PC-9 (cell line): ENCODE measurements at regions not wholly inside any gene's neighbourhood (a gene's known extent, or its start where the extent isn't known, plus 50 kb on each side); places are given as distances from the start of the nearest gene placed in this dataset.

Experiments used
- BruUV-seq: library from RNA; stranded (reverse); fragments of 400-500 nt; replicated peaks from 2 replicates; lab custom pipeline; 2021; lab: Mats Ljungman, UMichigan
- CTCF ChIA-PET: fragments of 300-600 bp; sonication (Branson Sonifier 250); formaldehyde crosslinking; loops from one replicate; lab custom pipeline; 2022; ENCODE audit warnings: antibody characterized with exemption; lab: Charles Lee
- POLR2A ChIA-PET: fragments of 300-600 bp; sonication (Branson Sonifier 250); formaldehyde crosslinking; loops from one replicate; lab custom pipeline; 2022; ENCODE audit warnings: antibody characterized with exemption; ENCODE audit not compliant: unreplicated experiment; lab: Charles Lee
- DNase-seq, 2 experiments: peaks; one replicate each; pipeline versions ENCODE4 v3.0.0 to v3.0.0-alpha.2; 2015 to 2022; ENCODE audit warnings: mixed read lengths in 1 of 2
- H2AFZ ChIP-seq: fragments of 200-600 bp; sonication (generic); 2 replicates; pipeline ENCODE4 v1.8.1; 2017; ENCODE audit warnings: antibody characterized with exemption
- H3F3A ChIP-seq: fragments of 200-600 bp; sonication (generic); 2 replicates; pipeline ENCODE4 v1.8.1; 2017; ENCODE audit warnings: antibody characterized with exemption, mild to moderate bottlenecking, low read depth; ENCODE audit not compliant: insufficient read depth
- H3K27ac ChIP-seq: fragments of 200-600 bp; sonication (generic); 2 replicates; pipeline ENCODE4 v1.6.1; 2016; ENCODE audit warnings: mixed run types
- H3K27me3 ChIP-seq: fragments of 200-600 bp; sonication (generic); 2 replicates; pipeline ENCODE4 v1.6.1; 2016; ENCODE audit warnings: low read depth, mixed run types; ENCODE audit not compliant: insufficient read depth
- H3K36me3 ChIP-seq: fragments of 200-600 bp; sonication (generic); 2 replicates; pipeline ENCODE4 v1.6.1; 2016; ENCODE audit warnings: low read depth, mixed run types
- H3K4me1 ChIP-seq: fragments of 200-600 bp; sonication (generic); replicated peaks from 2 replicates; pipeline ENCODE4 v1.6.1; 2016; ENCODE audit warnings: mixed run types; ENCODE audit not compliant: insufficient read depth
- H3K4me2 ChIP-seq: fragments of 200-600 bp; sonication (generic); 2 replicates; pipeline ENCODE4 v1.6.1; 2017; ENCODE audit warnings: mixed run types
- H3K4me3 ChIP-seq: fragments of 200-600 bp; sonication (generic); 2 replicates; pipeline ENCODE4 v1.6.1; 2016; ENCODE audit warnings: mixed run types
- H3K79me2 ChIP-seq: fragments of 200-600 bp; sonication (generic); 2 replicates; pipeline ENCODE4 v1.6.1; 2017; ENCODE audit warnings: low read depth, mixed run types
- H3K9me2 ChIP-seq: fragments of 200-600 bp; sonication (generic); 2 replicates; pipeline ENCODE4 v1.8.1; 2017; ENCODE audit warnings: mild to moderate bottlenecking; ENCODE audit not compliant: insufficient read depth
- H3K9me3 ChIP-seq: fragments of 200-600 bp; sonication (generic); 2 replicates; pipeline ENCODE4 v1.8.1; 2016; ENCODE audit warnings: low read depth; ENCODE audit not compliant: insufficient read depth
- H4K20me1 ChIP-seq: fragments of 200-600 bp; sonication (generic); 2 replicates; pipeline ENCODE4 v1.8.1; 2017; ENCODE audit not compliant: insufficient read depth
- EZH2 ChIP-seq: fragments of 200-600 bp; sonication (generic); IDR thresholded peaks from 2 replicates; pipeline ENCODE4 v1.8.0; 2017; ENCODE audit warnings: antibody characterized with exemption, low read depth
- intact Hi-C: fragments of 100-400 bp; cut with micrococcal nuclease; formaldehyde crosslinking; loops from one replicate; pipeline ENCODE4 v1.10.0; 2022; ENCODE audit not compliant: unreplicated experiment
- TF ChIP-seq, protein P1 (sequence below): fragments of 200-600 bp; sonication (generic); conservative IDR thresholded peaks from 2 replicates; pipeline ENCODE4 v1.6.1; 2017; ENCODE audit warnings: mixed run types, antibody characterized with exemption, mild to moderate bottlenecking, moderate library complexity

DNA sequence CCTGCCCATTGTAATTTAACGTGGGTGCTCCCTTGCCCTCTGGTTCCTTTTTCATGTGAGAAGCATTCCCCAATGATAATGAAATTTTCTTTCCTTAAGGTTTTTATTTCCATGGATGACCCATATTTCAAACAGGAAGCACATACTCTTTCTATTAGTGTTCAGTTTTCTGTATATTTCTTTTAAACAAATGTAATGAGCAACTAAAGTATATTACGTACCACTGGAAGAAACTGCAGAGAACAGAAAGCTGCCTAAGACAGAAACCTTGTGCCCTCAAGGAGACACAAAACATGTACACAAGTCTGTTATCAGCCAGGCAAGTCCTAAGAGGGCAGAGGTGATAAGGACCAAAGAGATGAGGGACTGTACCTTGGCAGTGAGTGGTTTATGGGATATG lies 414.9 kb downstream of the ETNK1 start:
- intact Hi-C loops: no loop called here
- no peak for DNase-seq
- Histone ChIP-seq H3F3A (no peaks in the 10 kb centered on the region), H3K9me2 (no peaks in the 10 kb centered on the region), H3K9me3 (no peaks in the 10 kb centered on the region), H3K27ac (no peak overlapping the region), H3K4me1 (no peaks in the 10 kb centered on the region), H3K4me3 (no peak overlapping the region), H2AFZ (no peak overlapping the region), H3K4me2 (no peak overlapping the region), H3K79me2 (no peaks in the 10 kb centered on the region), H3K36me3 (no peaks in the 10 kb centered on the region), H4K20me1 (no peaks in the 10 kb centered on the region), H3K27me3 (no peaks in the 10 kb centered on the region)
- ChIA-PET CTCF (no interaction called here), POLR2A (no interaction called here)
- TF ChIP-seq, protein P1, sequence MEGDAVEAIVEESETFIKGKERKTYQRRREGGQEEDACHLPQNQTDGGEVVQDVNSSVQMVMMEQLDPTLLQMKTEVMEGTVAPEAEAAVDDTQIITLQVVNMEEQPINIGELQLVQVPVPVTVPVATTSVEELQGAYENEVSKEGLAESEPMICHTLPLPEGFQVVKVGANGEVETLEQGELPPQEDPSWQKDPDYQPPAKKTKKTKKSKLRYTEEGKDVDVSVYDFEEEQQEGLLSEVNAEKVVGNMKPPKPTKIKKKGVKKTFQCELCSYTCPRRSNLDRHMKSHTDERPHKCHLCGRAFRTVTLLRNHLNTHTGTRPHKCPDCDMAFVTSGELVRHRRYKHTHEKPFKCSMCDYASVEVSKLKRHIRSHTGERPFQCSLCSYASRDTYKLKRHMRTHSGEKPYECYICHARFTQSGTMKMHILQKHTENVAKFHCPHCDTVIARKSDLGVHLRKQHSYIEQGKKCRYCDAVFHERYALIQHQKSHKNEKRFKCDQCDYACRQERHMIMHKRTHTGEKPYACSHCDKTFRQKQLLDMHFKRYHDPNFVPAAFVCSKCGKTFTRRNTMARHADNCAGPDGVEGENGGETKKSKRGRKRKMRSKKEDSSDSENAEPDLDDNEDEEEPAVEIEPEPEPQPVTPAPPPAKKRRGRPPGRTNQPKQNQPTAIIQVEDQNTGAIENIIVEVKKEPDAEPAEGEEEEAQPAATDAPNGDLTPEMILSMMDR: no peak
- no peak for TF ChIP-seq EZH2
- no TSS peak for BruUV-seq

DNA sequence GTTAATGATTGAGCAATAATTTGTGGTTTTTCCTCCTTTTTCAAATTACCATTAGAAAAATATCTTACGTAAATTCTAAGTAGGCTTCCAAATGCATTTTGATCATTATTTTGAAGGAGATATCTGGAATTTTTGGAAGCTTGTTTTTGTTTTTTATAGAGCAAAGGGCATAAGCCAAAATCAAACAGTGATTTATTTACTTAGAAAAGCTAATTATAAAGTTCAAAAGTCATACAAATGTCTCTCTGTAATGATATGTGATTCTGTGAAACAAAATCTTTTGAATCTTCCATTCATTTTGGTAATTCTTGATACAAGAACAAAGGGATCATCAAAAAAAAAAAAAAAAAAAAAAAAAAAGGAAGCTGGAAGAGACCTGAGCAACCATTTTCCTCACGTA lies 416.8 kb downstream of the ETNK1 start:
- Histone ChIP-seq H3K4me2 (no peak overlapping the region), H4K20me1 (no peaks in the 10 kb centered on the region), H3K4me1 (no peaks in the 10 kb centered on the region), H3K79me2 (no peaks in the 10 kb centered on the region), H3K27me3 (no peaks in the 10 kb centered on the region), H3K9me3 (no peaks in the 10 kb centered on the region), H3K9me2 (no peaks in the 10 kb centered on the region), H3K27ac (no peak overlapping the region), H2AFZ (no peak overlapping the region), H3F3A (no peaks in the 10 kb centered on the region), H3K36me3 (no peaks in the 10 kb centered on the region), H3K4me3 (no peak overlapping the region)
- ChIA-PET POLR2A (no interaction called here), CTCF (no interaction called here)
- TF ChIP-seq EZH2: no peak
- TF ChIP-seq, protein P1: no peak
- no TSS peak for BruUV-seq
- DNase-seq: no peak
- intact Hi-C loops: no loop called here

DNA sequence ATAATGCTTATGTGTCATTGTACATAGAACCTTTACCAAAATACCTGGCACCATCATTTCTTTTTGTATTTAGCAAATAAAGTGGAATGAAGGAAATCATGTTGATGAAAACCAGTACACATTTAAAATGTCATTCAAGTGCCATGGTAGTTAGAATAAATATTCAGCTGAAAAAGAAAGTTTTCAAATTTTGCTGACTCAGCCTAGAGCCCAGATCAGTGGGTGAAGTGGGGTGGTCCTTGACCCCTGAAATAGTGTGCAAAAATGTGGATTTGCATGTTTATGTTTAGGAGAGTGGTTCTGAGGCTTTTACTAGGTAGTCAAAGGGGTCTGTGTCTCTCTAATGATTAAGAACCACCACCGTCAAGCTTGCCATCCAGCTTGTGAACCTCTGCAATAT lies 418.7 kb downstream of the ETNK1 start:
- ChIA-PET CTCF (no interaction called here), POLR2A (no interaction called here)
- DNase-seq: no peak
- Histone ChIP-seq H3F3A (no peaks in the 10 kb centered on the region), H4K20me1 (no peaks in the 10 kb centered on the region), H3K4me2 (no peak overlapping the region), H3K4me3 (no peak overlapping the region), H3K4me1 (no peaks in the 10 kb centered on the region), H2AFZ (no peak overlapping the region), H3K79me2 (no peaks in the 10 kb centered on the region), H3K36me3 (no peaks in the 10 kb centered on the region), H3K9me3 (no peaks in the 10 kb centered on the region), H3K27ac (no peak overlapping the region), H3K9me2 (no peaks in the 10 kb centered on the region), H3K27me3 (no peaks in the 10 kb centered on the region)
- no TSS peak for BruUV-seq
- intact Hi-C loops: no loop called here
- TF ChIP-seq EZH2: no peak
- TF ChIP-seq, protein P1: no peak
